B cell (primary cell): ENCODE measurements at regions not wholly inside any gene's neighbourhood (a gene's known extent, or its start where the extent isn't known, plus 50 kb on each side); places are given as distances from the start of the nearest gene placed in this dataset.

ENCODE experiments used
- ATAC-seq: fragments of 200-7000 bp; cut with Tn5 transposase; one replicate; pipeline ENCODE4 v1.10.0; 2021; ENCODE audit warnings: low read depth, mild to moderate bottlenecking, moderate number of reproducible peaks, moderate library complexity
- CTCF ChIA-PET: fragments of 350-600 bp; sonication (Branson Sonifier 250); formaldehyde crosslinking; loops from one replicate; lab custom pipeline; 2021; ENCODE audit warnings: antibody characterized with exemption, inconsistent platforms; lab: Charles Lee
- POLR2A ChIA-PET: fragments of 350-600 bp; sonication (Branson Sonifier 250); formaldehyde crosslinking; loops from one replicate; lab custom pipeline; 2021; ENCODE audit warnings: antibody characterized with exemption; lab: Charles Lee
- DNase-seq: peaks from one replicate; pipeline ENCODE4 v3.0.0; 2013
- H2AFZ ChIP-seq: 2 replicates; pipeline ENCODE4 v1.6.1; 2012; ENCODE audit warnings: mild to moderate bottlenecking, low read depth, low read length; ENCODE audit not compliant: insufficient read depth, poor library complexity, severe bottlenecking
- H3K27ac ChIP-seq, 2 donors: 1 replicate in 1 of 2; 2 replicates in 1 of 2; pipeline ENCODE4 v1.5.1; 2012 to 2013; ENCODE audit warnings: low read length in 2 of 2, mild to moderate bottlenecking in 2 of 2, moderate library complexity in 1 of 2
- H3K27me3 ChIP-seq, 4 experiments: fragments of 200-600 bp in 1 of 4; sonication (generic) in 1 of 4; replicated peaks in 1 of 4; 1 replicate in 2 of 4; 2 replicates in 2 of 4; pipeline versions ENCODE4 v1.6.1 to v1.7.0; 2013 to 2016; ENCODE audit warnings: low read length in 3 of 4, mild to moderate bottlenecking in 2 of 4, mixed read lengths in 1 of 4, moderate library complexity in 1 of 4; ENCODE audit not compliant: insufficient read depth in 4 of 4, control insufficient read depth in 3 of 4; ENCODE audit errors: control extremely low read depth in 1 of 4
- H3K36me3 ChIP-seq, 2 experiments: replicated peaks in 1 of 2; 1 replicate in 1 of 2; 2 replicates in 1 of 2; pipeline versions ENCODE4 v1.6.1 to v1.7.1; 2013; ENCODE audit warnings: low read length in 1 of 2; ENCODE audit not compliant: insufficient read depth in 2 of 2, control insufficient read depth in 1 of 2; ENCODE audit errors: control extremely low read depth in 1 of 2, extremely low read depth in 1 of 2
- H3K4me1 ChIP-seq, 2 donors: fragments of 200-600 bp in 1 of 2; sonication (generic) in 1 of 2; 1 replicate in 1 of 2; 2 replicates in 1 of 2; pipeline versions ENCODE4 v1.5.1 to v1.6.1; 2013 to 2017; ENCODE audit warnings: low read length in 2 of 2; ENCODE audit not compliant: control insufficient read depth in 2 of 2, insufficient read depth in 2 of 2
- H3K4me2 ChIP-seq: replicated peaks from 2 replicates; pipeline ENCODE3; 2012; ENCODE audit warnings: mild to moderate bottlenecking, low read depth, low read length; ENCODE audit not compliant: poor library complexity, severe bottlenecking
- H3K4me3 ChIP-seq, 5 experiments: fragments of 200-600 bp in 1 of 5; sonication (generic) in 1 of 5; 1 replicate in 3 of 5; 2 replicates in 2 of 5; pipeline versions ENCODE4 v1.5.1 to v1.7.0; 2011 to 2016; ENCODE audit warnings: low read length in 4 of 5, mild to moderate bottlenecking in 4 of 5, low read depth in 2 of 5, control low read depth in 1 of 5, moderate library complexity in 1 of 5; ENCODE audit not compliant: insufficient read depth in 1 of 5; ENCODE audit errors: control extremely low read depth in 1 of 5, extremely low read depth in 1 of 5
- H3K79me2 ChIP-seq: fragments of 200-600 bp; sonication (generic); one replicate; pipeline ENCODE4 v1.6.0; 2016; ENCODE audit warnings: low read length; ENCODE audit not compliant: control insufficient read depth, insufficient read depth
- H3K9ac ChIP-seq: fragments of 200-600 bp; sonication (generic); 2 replicates; pipeline ENCODE4 v1.6.1; 2017; ENCODE audit warnings: mild to moderate bottlenecking, low read length, moderate library complexity
- H3K9me3 ChIP-seq, 3 donors: one replicate each; pipeline versions ENCODE4 v1.6.1 to v1.7.1; 2013; ENCODE audit warnings: low read length in 2 of 3; ENCODE audit not compliant: control insufficient read depth in 2 of 3, insufficient read depth in 1 of 3; ENCODE audit errors: control extremely low read depth in 1 of 3
- H4K20me1 ChIP-seq: 2 replicates; pipeline ENCODE4 v1.6.0; 2012; ENCODE audit warnings: mild to moderate bottlenecking, low read length; ENCODE audit not compliant: insufficient read depth, control insufficient read depth, poor library complexity, severe bottlenecking
- H3K27ac Mint-ChIP-seq: one replicate; pipeline ENCODE4 v1.8.0; 2021; ENCODE audit warnings: mixed read lengths
- H3K27me3 Mint-ChIP-seq: one replicate; pipeline ENCODE4 v1.8.0; 2021; ENCODE audit warnings: mixed read lengths
- H3K4me1 Mint-ChIP-seq: one replicate; pipeline ENCODE4 v1.8.0; 2021; ENCODE audit warnings: mixed read lengths
- H3K4me3 Mint-ChIP-seq: one replicate; pipeline ENCODE4 v1.8.0; 2021; ENCODE audit warnings: mixed read lengths
- H3K9me3 Mint-ChIP-seq: one replicate; pipeline ENCODE4 v1.8.0; 2022; ENCODE audit warnings: mixed read lengths; ENCODE audit not compliant: insufficient read depth
- CTCF ChIP-seq: fragments of 200-600 bp; IDR thresholded peaks from one replicate; pipeline ENCODE4 v1.8.0; 2022; ENCODE audit warnings: antibody characterized with exemption, mild to moderate bottlenecking
- EZH2 ChIP-seq: IDR thresholded peaks from 2 replicates; pipeline ENCODE4 v1.6.1; 2012; ENCODE audit warnings: borderline replicate concordance, low read depth, mild to moderate bottlenecking, moderate library complexity, low read length; ENCODE audit not compliant: insufficient read depth, poor library complexity, severe bottlenecking
- WGBS: methylation state at CpG from one replicate; pipeline ENCODE4 v1.1.5; 2013; ENCODE audit warnings: missing lambda C conversion rate; ENCODE audit not compliant: insufficient coverage; 5-methylcytosine and 5-hydroxymethylcytosine counted together
- intact Hi-C: fragments of 100-400 bp; cut with micrococcal nuclease; formaldehyde crosslinking; loops from one replicate; pipeline ENCODE4 v1.10.0; 2022

DNA sequence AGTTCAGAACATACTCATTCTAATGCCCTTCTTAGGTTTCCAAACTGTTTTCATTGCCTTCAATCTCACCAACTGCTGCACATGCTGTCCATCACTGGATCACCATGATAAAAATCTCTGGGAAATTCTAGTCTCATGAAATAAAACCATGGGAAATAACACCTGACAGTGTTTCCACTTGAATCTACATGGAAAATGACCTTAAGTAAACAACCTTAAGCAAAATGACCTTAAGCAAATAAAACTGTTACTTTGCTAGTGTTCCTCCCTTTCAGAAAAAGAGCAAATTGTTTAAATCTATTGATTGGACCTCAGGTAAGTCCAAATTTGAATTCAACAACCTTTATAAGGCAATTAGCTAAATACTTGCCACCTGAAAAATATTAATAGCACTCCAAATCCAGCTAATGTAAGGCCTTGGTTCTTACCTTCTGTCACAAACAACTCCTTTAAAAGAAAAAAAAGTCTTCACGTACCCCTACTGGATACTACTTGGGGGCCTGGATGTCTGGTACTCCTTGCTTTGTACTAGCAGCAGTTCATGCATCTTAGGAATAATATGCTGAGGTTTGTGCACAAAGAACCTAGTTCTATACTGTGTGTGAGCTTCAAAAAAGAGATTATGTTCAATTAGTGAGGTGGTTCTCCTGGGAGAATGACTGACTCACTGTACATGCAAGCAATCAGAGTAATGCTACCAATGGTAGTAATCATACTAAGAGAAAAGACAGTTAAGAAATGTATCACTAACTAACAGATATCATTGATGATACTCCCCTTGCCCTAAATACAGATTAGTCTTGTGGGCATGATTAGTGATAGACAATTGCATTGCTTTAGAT lies 630.4 kb downstream of the PSAT1 start:
- no peak for TF ChIP-seq EZH2
- TF ChIP-seq CTCF, result no peak
- ATAC-seq (no peak), DNase-seq (no peak)
- Histone ChIP-seq H3K27me3 (no peaks in the 10 kb centered on the region), H3K4me1 (no peaks in the 10 kb centered on the region), H3K9ac (no peak overlapping the region), H3K4me3 (no peak overlapping the region), H3K36me3 (no peaks in the 10 kb centered on the region), H4K20me1 (no peaks in the 10 kb centered on the region), H2AFZ (no peak overlapping the region), H3K79me2 (no peaks in the 10 kb centered on the region), H3K4me2 (no peak overlapping the region), H3K9me3 (no peaks in the 10 kb centered on the region), H3K27ac (no peak overlapping the region)
- no peak overlapping the region for H3K4me3 Mint-ChIP-seq
- H3K27ac Mint-ChIP-seq, result no peak overlapping the region
- no CpG with 5 or more reads among the region's 1 CpG for WGBS
- H3K9me3 Mint-ChIP-seq, result no peaks in the 10 kb centered on the region
- peaks cover 5% of the 10 kb centered on the region for H3K27me3 Mint-ChIP-seq
- ChIA-PET CTCF (no interaction called here), POLR2A (no interaction called here)
- H3K4me1 Mint-ChIP-seq, result no peaks in the 10 kb centered on the region
- intact Hi-C loops, result no loop called here

GRCh38 chr9:78928625-78929405 lies 631.9 kb downstream of the PSAT1 start:
- H3K4me1 ChIP-seq, result no peaks in the 10 kb centered on the region
- TF ChIP-seq CTCF (no peak), EZH2 (no peak)
- no peaks in the 10 kb centered on the region for H3K36me3 ChIP-seq
- POLR2A ChIA-PET, result no interaction called here
- no peak overlapping the region for H3K4me3 Mint-ChIP-seq
- peaks cover 5% of the 10 kb centered on the region for H3K27me3 Mint-ChIP-seq
- no peak overlapping the region for H3K9ac ChIP-seq
- no peak overlapping the region for H2AFZ ChIP-seq
- H3K27ac Mint-ChIP-seq, result no peak overlapping the region
- no peak for ATAC-seq
- no peaks in the 10 kb centered on the region for H3K27me3 ChIP-seq
- WGBS, result 79% methylated on average over 5 of the region's 7 CpGs
- no peak overlapping the region for H3K27ac ChIP-seq
- H3K9me3 ChIP-seq, result no peaks in the 10 kb centered on the region
- H3K4me3 ChIP-seq, result no peak overlapping the region
- H4K20me1 ChIP-seq, result no peaks in the 10 kb centered on the region
- no peak for DNase-seq
- H3K79me2 ChIP-seq, result no peaks in the 10 kb centered on the region
- CTCF ChIA-PET, result no interaction called here
- H3K4me1 Mint-ChIP-seq, result no peaks in the 10 kb centered on the region
- H3K4me2 ChIP-seq, result no peak overlapping the region
- intact Hi-C loops, result no loop called here
- H3K9me3 Mint-ChIP-seq, result no peaks in the 10 kb centered on the region
